Activated T-helper 1 cell treated with anti-CD3 and anti-CD28 coated beads, Interleukin-2, amount 50 U/mL, for 16 hours (primary cell): ENCODE measurements at regions not wholly inside any gene's neighbourhood (a gene's known extent, or its start where the extent isn't known, plus 50 kb on each side); places are given as distances from the start of the nearest gene placed in this dataset.
"Not testable (repeated sequence)": the region's sequence is repeated elsewhere in the genome, so short reads cannot be mapped to it uniquely, and the experiment has no call there.

Source experiments
- DNase-seq, 2 donors: peaks; one replicate each; pipeline ENCODE4 v3.0.0-alpha.2; 2020; ENCODE audit warnings: low read depth in 1 of 2, low spot score in 1 of 2

DNA sequence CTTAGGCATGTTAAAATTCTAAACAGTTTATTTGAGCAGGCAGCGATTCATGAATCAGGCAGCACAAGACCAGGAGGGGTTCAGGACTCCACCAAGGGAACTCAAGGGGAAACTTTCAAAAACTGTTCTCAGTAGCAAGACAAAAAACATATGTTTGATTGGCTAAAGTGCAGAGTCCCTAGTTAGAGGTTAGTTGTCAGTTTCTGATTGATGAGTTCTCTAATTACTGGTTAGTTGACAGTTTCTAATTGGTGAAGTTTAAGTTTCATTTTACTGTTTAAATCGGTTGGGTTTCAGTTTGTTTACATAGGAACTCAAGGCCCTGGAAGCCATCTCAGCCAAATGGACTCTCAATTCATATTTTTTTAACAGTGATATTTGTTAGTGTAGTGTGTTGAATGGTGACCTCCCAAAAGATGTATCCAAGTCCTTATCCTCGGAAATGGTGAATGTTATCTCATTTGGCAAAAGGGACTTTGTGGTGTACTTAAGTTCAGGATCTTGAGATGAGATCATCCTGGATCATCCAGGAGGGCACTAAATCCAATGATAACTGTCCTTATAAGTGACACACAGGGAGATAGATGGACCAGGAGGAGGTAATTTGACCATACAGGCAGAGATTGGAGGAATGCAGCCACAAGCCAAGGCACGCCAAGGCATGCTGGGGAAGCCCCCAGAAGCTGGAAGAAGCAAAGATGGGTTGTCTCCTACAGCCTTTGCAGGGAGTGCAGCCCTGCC, 219.2 kb upstream of the RAI14 start:
- no peak for DNase-seq

DNA sequence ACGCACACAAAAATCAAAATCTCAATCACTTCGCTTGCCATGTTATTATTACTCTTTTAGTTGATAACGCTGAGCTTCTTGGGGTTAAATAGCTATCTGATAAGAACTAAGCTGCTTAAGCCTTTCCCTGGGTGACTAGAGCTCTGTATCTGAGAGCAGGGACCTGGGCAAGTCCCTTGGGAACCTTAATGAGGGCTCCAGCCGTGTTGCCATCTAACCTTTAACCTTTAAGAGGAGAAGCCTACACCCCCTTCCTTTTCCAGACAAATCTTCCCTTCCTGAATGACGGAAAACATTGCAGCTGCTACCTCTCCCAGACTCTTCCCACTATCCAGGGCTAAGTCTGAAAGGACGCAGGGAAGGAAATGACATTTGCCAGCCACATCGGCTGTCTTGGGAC, 216.5 kb upstream of the RAI14 start:
- DNase-seq: no peak

DNA sequence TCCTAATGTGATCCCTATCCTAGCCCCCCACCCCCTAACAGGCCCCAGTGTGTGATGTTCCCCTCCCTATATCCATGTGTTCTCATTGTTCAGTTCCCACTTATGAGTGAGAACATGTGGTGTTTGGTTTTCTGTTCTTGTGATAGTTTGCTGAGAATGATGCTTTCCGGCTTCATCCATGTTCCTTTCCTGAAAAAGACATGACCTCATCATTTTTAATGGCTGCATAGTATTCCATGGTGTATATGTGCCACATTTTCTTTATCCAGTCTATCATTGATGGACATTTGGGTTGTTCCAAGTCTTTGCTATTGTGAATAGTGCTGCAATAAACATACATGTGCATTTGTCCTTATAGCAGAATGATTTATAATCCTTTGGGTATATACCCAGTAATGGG, 214.4 kb upstream of the RAI14 start:
- not testable (repeated sequence) for DNase-seq

DNA sequence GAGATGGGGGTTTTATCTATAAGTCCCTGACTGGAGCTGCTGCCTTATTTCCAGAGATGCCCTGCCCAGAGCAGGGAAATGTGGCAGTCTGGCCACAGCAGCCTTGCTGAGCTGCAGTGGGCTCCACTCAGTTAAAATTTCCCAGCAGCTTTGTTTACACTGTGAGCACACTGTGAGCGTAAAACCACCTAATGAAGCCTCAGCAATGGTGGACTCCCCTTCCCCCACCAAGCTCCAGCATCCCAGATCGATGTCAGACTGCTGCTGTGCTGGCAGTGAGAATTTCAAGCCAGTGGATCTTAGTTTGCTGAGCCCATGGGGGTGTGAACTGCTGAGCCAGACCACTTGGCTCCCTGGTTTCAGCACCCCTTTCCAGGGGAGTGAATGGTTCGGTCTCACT, 208.7 kb upstream of the RAI14 start:
- no peak for DNase-seq

DNA sequence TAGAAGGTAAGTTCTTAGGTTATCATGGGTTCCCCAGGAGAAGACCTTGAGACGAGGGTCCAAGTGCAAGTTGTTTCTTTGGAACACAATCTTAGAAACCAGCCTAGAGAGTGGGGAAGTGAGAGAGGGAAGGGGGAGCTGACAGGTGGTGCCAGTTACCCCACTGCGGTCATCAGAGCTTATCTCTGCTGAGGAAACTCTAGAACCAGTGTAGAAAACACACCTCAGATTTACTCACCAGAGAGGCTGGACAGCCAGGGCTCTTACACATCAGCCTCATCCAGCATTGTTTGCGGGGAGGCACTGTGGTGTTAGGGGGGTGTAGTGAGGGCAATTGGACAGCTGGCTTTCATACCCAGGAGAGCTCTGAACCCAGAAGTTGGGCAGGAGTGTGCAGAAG, 206.5 kb upstream of the RAI14 start:
- no peak for DNase-seq

DNA sequence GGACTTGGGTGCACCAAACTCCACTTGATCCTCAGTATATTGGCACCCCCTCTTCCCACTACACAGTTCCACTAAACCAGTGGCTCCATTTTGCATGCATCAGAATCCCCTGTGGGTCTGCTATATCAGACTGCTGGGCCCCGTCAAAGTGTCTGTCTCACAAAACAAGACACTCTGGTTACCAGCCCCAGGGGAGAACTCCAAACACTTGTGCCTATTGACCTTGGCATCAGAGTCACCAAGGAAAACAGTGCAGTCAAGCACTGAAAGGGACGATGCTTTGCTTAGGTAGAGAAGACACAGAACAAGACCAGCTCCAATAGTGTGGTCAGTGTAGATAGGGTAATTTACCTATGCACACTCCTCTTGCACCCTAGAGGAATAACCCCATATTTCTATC, 205.8 kb upstream of the RAI14 start:
- no peak for DNase-seq

DNA sequence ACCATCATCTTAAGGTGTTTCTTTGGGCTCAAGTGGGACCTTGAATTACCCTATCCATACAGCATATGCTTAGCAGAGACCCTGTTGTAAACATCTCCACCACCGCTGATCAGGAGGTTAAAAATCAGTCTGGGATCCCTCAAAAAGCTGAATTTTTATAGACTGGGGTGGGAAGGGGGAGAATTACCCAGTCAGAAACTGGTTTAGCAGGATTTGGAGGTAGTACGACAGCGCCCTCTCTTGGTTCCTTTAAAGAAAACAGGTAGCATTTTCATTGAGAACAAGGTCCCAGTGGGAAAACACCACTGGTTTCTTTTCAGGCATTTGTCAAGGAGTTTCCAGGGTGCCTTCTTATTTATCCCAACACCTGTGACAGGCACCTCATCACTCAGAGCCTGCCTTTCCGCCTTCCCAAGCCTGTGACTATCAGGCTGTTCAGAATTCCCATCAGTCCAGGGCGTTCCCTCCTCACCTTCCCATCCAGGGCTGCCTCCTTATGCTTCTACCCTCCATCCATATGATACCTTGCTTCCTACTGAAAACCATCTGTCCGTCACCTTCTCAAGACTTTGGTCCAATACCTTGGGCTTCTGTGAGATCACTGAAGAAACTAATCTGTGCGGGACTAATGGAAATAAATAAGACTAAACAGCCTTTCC, 203.8 kb upstream of the RAI14 start:
- DNase-seq: no peak

DNA sequence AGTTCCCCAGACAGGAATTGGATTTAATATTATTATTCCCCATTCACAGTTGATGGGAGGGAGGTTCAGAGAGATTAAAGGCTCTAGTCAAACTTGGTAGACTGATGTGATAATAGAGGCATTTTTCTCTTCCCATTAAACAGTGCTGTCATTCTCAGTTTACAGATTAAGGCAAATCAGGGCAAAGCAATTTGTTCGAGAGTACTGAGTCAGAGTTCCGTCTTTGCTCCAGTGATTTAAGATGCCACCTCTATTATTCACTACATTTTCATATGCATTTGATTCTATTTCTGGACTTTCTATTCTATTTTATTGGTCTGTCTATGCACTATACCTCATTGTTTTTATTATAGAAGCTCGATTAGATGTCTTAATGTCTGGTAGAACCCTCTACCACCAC, 201.0 kb upstream of the RAI14 start:
- no peak for DNase-seq

DNA sequence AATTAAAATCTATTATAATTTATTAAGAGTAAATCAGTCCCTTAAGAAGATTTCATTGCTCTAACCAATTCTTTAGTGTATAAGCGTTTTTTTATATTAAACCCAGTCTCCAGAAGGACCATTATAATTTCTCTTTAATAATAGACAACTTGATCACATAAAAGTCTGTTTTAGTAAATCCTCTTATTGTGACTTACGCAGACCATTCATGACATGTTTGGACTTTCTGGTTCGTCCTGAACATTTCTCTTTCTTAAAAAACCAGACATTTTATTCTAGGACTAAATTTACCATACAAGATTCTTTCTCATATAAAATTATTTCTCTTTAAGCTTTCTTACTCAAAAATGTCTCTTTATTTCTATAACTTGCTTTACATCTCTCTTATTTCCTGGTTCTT, 196.2 kb upstream of the RAI14 start:
- DNase-seq: no peak

DNA sequence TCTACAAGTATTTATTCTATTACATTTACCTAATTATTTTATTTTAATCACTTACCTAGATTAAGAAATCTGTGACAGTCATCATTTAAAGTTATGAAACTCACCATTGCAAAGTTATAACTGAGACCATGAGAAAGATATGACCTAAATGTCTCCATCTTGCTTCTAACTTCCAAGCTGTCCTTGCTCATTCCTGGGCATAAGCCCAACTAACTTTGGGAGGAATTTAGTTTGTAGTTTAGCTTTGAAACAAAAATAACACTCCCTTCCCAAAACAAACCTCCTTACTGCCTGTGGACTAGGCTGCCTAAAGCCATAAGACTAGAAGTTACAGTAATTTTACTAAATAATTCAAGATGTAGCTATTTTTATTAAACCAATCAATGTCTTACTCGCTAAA, 195.6 kb upstream of the RAI14 start:
- no peak for DNase-seq

DNA sequence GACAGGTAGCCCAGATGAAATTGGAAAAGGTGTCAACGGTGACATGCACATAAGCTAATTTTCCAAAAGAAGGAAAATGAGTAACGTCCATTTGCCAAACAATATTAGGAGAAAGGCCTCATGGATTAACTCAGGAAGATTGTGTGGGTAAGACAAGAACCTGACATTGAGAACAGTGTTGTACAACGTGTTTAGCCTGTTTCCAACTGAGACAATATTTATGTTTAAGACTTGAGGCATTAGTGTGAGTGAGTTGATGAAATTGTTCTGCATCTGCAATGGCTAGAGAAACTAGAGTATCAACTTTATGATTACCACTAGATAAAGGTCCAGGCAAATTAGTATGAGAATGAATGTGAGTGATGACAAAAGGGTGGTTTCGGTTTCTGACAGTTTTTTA, 191.3 kb upstream of the RAI14 start:
- no peak for DNase-seq

DNA sequence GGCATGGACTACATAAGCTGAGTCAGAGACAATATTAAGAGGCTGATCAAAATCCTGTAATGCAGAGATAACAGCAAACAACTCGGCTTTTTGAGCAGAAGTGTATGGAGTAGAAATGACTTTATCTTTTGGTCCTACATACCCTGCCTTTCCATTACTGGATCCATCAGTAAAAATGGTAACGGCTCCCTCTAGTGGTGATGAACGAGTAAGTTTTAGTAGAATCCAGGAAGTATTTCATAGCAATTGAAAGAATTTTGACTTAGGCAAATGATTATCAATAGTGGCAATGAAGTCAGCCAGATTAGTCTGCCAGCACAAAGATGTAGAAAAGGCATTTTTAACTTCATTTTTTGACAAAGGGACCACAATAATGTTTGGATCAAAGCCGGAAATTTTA, 190.8 kb upstream of the RAI14 start:
- DNase-seq: not testable (repeated sequence)

DNA sequence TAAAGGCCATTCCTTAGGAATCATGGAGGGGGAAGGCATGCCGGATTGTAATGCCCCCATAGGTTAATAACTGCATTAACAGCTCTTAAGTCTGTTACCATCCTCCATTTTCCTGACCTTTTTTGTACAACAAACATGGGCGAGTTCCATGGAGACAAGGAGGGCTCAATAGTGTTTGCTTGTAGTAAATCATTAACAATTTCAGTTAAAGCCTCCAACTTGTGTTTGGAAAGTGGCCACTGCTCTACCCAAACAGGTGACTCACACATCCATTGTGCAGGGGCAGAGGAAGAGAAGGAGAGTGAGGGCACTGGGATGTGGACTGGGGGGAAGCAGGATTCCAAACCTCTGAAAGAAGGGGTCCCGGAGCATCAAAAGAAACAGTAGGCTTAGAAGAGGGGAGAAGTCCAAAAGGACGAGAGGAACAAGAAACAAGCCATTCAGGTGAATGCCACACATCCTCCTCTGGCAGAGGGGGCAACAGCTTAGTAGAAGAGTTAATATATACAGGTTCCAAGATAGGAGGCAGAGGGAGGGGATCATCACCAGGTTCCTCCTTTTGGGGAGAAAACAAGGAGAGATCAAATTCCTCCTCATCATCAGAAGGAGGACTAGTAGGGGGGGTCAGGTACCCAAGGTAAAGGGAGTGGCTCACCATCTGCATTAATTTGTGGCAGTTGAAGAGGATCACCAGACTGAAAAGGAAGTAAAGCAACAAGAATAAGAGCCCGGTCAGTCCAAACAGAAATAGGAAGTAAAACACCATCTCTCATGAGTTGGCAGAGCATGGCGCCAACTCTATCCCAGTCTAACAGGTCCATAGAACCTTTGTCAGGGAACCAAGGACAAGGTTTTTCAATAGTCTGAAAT, 189.4 kb upstream of the RAI14 start:
- not testable (repeated sequence) for DNase-seq

DNA sequence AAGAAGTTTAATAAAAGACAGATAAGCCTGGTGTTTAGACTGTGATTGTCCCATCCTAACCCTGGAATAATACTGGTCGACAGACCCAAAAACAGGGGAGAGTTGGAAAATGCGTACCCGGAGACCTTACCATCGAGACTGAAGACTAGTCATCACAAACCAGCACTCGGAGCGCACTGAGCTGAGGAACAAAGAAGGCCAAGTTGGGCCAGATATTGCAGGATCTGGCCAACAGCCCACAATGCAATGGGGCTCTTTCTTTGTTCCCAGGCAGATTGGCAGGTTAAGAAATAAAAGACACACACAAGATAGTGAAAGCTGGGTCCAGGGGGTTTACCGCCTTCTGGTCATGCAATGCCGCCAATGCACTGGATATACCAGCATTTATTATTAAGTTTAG, 188.7 kb upstream of the RAI14 start:
- no peak for DNase-seq

DNA sequence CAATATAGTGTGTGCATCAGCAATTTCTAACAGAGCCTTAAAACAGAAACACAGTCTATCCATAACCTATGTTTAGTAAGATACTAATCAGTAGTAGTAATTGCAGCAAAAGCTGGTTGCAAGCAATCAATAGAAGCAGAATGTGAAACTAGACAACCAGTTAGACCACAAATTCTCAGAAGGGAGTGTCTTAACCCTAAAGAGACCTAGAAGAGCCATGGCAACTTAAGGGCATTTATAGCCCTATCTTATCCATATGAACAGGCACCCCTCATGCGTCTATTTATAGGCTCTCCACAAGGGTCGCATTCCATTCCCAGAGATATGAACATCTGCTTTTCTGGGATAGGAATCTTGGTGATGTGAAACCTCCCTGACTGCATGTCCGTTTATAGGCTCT, 188.1 kb upstream of the RAI14 start:
- not testable (repeated sequence) for DNase-seq

DNA sequence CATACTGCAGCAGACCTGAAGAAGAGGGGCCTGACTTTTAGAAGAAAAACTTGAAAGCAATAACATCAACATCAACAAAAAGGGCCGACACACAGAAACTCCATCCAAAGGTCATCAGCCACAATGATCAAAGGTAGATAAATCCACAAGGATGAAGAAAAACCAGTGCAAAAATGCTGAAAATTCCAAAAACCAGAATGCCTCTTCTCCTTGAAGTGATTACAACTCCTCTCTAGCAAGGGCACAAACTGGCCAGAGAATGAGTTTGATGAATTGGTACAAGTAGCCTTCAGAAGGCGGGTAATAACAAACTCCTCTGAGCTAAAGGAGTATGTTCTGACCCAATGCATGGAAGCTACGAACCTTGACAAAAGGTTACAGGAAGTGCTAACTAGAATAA, 186.2 kb upstream of the RAI14 start:
- DNase-seq: no peak

DNA sequence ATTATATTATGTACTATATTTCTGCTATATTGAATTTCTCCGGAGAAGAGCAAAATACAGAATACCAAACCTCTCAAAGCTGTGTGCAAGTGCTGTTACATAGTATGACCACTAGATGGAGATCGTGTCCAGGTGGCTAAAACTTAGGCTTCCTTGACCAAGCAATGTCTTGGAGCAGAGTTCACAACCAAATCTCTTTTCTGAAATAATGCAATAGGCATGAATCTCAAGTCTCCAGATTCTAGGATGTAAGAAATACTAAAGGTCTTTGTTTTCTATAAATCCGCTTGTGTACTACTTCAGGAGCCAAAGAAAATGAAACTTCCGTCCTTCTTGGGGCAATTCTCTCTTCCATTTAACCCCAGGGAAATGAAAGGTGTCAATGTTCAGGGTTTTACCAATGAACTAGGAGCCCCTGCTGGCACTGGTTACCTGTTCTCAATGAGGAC, 181.5 kb upstream of the RAI14 start:
- DNase-seq: no peak

DNA sequence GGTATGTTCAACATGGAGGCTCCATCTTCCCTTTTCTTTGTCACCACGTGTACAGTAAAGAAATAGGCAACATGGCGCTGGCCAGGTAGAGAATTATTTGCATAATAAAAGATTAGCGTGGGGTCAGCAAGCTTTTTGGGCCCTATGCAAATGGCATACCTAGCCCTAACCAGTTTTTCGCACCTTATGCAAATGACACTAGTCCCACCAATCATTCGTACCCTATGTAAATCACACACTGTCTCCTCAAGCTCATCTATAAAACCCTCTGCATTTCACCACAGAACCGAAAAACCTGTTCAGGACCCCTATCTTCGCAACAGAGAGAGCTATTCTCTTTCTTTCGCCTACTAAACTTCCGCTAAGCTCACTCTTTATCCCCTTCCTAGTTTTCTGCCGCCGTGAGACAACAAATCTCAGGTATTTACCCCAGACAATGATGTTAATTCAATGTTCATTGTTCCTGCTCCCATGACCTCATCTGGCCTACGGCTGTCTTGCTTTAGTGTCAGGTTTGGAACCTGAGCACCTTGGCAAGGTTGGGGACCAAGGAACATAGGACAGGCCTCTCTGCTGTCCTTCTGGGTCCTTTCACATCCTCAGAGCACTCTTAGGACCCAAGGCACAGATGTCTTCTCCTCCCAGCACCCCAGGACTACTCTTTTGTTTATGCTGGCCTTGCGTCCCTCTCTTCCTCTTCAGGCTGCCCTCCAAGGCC, 180.7 kb upstream of the RAI14 start:
- no peak for DNase-seq

DNA sequence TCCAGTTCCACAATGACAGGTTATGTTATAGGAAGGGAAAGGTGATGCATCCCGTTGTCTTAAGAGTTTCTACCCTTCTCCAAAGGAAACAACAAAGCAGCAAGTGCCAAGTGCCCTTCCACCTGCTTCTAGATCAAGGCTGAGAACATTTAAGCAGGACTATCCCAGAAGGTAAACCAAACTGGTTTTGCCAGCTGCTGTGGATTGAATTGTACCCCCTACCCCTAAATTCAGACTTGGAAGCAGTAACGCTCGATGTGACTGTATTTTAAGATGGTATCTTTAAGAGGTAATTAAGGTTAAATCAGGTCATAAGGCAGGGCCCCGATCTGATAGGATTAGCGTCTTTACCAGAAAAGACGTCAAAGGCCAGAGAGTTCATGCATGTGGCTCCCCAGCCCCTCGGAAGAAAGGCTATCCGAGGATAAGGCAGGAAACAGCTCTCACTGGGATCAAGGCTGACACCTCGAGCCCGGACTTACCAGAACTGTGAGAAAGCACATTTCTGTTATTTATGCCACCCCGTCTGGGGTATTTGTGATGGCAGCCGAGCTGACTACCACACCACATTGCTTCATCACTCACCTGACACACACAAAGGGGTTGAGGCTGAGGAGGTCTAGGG, 179.1 kb upstream of the RAI14 start:
- no peak for DNase-seq

DNA sequence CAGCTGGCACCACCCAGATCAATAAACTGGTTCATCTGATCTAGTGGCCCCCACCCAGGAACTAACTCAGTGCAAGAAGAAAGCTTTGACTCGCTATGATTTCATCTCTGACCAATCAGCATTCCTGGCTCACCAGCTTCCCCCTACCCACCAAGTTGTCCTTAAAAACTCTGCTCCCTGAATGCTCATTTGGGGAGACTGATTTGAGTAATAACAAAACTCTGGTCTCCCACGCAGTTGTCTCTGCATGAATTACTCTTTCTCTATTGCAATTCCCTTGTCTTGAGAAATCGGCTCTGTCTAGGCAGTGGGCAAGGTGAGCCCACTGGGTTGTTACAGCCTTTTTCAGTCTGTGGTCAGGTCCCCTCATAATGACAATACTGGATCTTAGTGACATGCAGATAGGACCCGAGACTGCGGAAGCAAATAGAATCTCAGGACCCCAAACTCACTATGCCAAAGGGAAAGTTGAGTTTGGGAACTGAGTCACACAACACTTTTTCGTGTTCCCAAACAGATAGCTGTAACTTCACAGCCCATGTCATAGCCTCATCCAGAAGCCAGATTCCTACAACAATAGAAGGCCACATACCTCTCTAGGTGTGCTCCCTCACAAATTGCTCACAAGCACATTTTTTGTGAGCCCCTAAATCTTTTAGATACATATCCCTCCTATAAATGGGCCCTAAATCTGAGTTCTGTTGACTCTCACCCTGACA, 175.2 kb upstream of the RAI14 start:
- DNase-seq: no peak
